ENCODE measurements at regions not wholly inside any gene's neighbourhood (a gene's known extent, or its start where the extent isn't known, plus 50 kb on each side); places are given as distances from the start of the nearest gene placed in this dataset.

DNA sequence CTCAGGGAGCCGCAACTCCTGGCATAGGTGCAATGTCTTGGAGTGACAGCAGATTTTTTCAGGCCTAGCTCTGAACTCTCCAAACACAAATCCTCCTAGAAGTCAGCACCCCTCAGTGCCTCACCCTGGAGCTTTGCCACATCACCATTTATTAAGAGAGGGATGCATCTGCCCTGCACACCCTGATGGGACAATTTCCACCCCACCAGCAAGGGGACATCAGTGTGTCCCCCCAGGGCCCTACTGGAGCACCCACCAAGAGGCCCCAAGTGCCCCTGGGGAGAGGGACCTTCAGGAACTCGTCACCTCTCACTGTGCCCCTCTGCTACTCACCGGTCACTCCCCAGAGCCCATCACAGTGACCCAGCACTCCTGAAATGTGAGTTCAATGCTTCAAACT is 144.7 kb downstream of the NDUFA10 start:
- Histone ChIP-seq H3K36me3 (ENCODE audit: control insufficient read depth, insufficient read depth, low read length) (no peaks in the 10 kb centered on the region), H3K4me3 (replicated peaks; ENCODE audit: low read depth, low read length) (no peak overlapping the region), H3K27me3 (replicated peaks; ENCODE audit: control insufficient read depth, insufficient read depth, low read length) (no peaks in the 10 kb centered on the region; the same call in none of the 2 replicates)
- TF ChIP-seq CTCF (IDR thresholded peaks at IDR 0.05; ENCODE audit: insufficient read depth, low read length, poor library complexity, severe bottlenecking): no peak
- no peak for DNase-seq (ENCODE audit: extremely low read depth, insufficient read length)

DNA sequence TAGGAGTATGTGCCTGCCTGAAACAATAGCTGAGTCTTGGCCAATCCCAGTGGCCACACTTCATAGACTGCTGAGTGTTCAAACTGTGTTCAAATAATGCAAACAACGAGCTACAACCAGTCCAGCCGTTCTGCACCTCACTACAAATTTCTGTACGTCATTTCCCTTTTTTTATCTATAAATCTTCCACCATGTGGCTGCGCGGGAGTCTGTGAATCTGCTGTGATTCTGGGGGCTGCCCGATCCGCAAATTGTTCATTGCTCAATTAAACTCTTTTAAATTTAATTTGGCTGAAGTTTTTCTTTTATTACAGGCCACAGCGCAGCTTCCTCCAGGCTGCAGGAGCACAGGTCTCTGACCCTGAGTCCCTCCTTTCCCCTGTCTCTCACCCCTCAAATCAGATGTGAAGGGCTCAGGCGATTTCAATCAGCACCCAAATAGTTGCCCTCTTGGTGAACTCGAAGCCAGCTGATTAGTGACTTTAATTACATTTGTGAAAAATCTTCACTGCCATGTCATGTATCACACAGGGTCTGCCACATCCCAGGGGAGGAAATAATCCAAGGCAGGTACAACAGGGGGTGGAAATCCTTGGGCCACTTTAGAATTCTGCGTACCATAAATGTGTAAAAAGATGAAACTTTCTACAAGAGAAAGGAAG is 145.6 kb downstream of the NDUFA10 start:
- no peak for DNase-seq (ENCODE audit: extremely low read depth, insufficient read length)
- H3K27me3 ChIP-seq (replicated peaks; ENCODE audit: control insufficient read depth, insufficient read depth, low read length): no peaks in the 10 kb centered on the region; the same call in none of the 2 replicates
- TF ChIP-seq CTCF (IDR thresholded peaks at IDR 0.05; ENCODE audit: insufficient read depth, low read length, poor library complexity, severe bottlenecking): no peak
- no peaks in the 10 kb centered on the region for H3K36me3 ChIP-seq (ENCODE audit: control insufficient read depth, insufficient read depth, low read length)
- no peak overlapping the region for H3K4me3 ChIP-seq (replicated peaks; ENCODE audit: low read depth, low read length)

DNA sequence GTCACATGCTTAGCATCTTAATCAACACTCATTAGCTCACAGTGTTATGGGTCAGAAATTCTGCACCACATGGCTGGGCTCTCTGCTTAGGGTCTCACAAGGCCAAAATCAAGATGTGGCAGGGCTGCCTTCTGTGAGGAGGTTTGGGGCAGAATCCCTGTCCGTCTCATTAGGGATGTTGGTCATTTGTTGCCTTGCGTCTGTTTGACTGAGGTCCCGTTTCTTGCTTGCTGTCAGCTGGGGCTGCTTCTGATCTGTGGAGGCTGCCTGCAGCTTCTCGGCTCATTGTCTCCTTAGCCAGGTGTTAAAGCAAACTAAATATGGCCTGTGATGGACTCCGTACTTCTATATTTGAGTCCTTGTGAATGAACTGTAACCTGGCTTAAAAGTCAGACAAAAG is 146.5 kb downstream of the NDUFA10 start:
- no peak overlapping the region for H3K4me3 ChIP-seq (replicated peaks; ENCODE audit: low read depth, low read length)
- no peak for DNase-seq (ENCODE audit: extremely low read depth, insufficient read length)
- no peak for TF ChIP-seq CTCF (IDR thresholded peaks at IDR 0.05; ENCODE audit: insufficient read depth, low read length, poor library complexity, severe bottlenecking)
- H3K36me3 ChIP-seq (ENCODE audit: control insufficient read depth, insufficient read depth, low read length): no peaks in the 10 kb centered on the region
- no peaks in the 10 kb centered on the region; the same call in none of the 2 replicates for H3K27me3 ChIP-seq (replicated peaks; ENCODE audit: control insufficient read depth, insufficient read depth, low read length)

GRCh38 chr2:239876948-239877289 is 148.2 kb downstream of the NDUFA10 start:
- Histone ChIP-seq H3K4me3 (replicated peaks; ENCODE audit: low read depth, low read length) (no peak overlapping the region), H3K27me3 (replicated peaks; ENCODE audit: control insufficient read depth, insufficient read depth, low read length) (no peaks in the 10 kb centered on the region; the same call in none of the 2 replicates), H3K36me3 (ENCODE audit: control insufficient read depth, insufficient read depth, low read length) (no peaks in the 10 kb centered on the region)
- DNase-seq (ENCODE audit: extremely low read depth, insufficient read length): no peak
- no peak for TF ChIP-seq CTCF (IDR thresholded peaks at IDR 0.05; ENCODE audit: insufficient read depth, low read length, poor library complexity, severe bottlenecking)

DNA sequence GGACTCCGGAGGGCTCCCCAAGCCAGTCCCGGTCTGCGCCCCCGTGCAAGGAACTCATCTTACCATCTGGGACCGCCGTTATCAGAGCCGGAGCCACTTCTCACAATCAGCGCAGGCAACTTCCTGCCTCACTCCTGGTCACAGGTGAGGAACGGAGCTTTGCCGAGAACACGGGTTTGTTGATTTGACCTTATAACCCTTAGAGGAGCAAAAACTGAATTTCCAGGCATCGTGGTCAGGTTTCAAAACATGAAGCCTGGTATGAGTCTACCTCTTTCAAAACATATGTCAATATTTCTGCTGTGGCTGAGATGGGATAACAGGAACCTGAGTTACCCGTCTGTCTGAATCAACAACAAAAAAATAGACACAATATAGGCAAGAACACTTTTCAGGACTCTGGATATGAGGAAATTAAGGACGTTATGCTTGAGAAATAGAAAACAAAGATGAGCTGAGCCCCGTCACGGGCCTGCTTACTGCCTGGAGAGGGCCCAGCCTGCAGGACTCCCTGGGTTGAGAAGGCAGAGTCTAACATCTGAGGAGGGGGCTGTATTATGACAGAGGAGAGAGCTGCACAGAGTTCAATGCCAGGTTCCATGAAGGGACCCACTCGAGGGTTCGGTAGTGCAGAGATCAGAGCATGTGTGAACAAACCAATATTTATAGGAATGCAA is 148.7 kb downstream of the NDUFA10 start:
- H3K4me3 ChIP-seq (replicated peaks; ENCODE audit: low read depth, low read length): no peak overlapping the region
- H3K27me3 ChIP-seq (replicated peaks; ENCODE audit: control insufficient read depth, insufficient read depth, low read length): no peaks in the 10 kb centered on the region; the same call in none of the 2 replicates
- TF ChIP-seq CTCF (IDR thresholded peaks at IDR 0.05; ENCODE audit: insufficient read depth, low read length, poor library complexity, severe bottlenecking): no peak
- H3K36me3 ChIP-seq (ENCODE audit: control insufficient read depth, insufficient read depth, low read length): no peaks in the 10 kb centered on the region
- no peak for DNase-seq (ENCODE audit: extremely low read depth, insufficient read length)

Measured in GM06990 (cell line).